A673 (cell line): ENCODE measurements at regions not wholly inside any gene's neighbourhood (a gene's known extent, or its start where the extent isn't known, plus 50 kb on each side); places are given as distances from the start of the nearest gene placed in this dataset.

ENCODE experiments used
- BruUV-seq: library from RNA; stranded (reverse); fragments of 400-500 nt; replicated peaks from 2 replicates; lab custom pipeline; 2021; lab: Mats Ljungman, UMichigan
- CTCF ChIA-PET: fragments of 300-600 bp; sonication (Branson Sonifier 250); formaldehyde crosslinking; loops from one replicate; lab custom pipeline; 2022; ENCODE audit warnings: antibody characterized with exemption; lab: Charles Lee
- POLR2A ChIA-PET: fragments of 300-600 bp; sonication (Branson Sonifier 250); formaldehyde crosslinking; loops from one replicate; lab custom pipeline; 2022; ENCODE audit warnings: antibody characterized with exemption; ENCODE audit not compliant: low non-redundant PET; lab: Charles Lee
- DNase-seq: peaks from one replicate; pipeline ENCODE4 v3.0.0-alpha.2; 2015; ENCODE audit warnings: low spot score
- H3K27ac ChIP-seq: fragments of 200-600 bp; sonication (generic); 2 replicates; pipeline ENCODE4 v1.5.1; 2016; ENCODE audit warnings: mixed run types, low read depth, mild to moderate bottlenecking, mixed read lengths, antibody characterized with exemption, low read length; ENCODE audit not compliant: poor library complexity, severe bottlenecking
- H3K27me3 ChIP-seq: fragments of 200-600 bp; sonication (generic); replicated peaks from 2 replicates; pipeline ENCODE4 v1.6.1; 2017; ENCODE audit warnings: mixed run types, low read depth, mild to moderate bottlenecking, mixed read lengths, antibody characterized with exemption, low read length; ENCODE audit not compliant: insufficient read depth, poor library complexity
- H3K36me3 ChIP-seq: fragments of 200-600 bp; sonication (generic); 2 replicates; pipeline ENCODE4 v1.6.1; 2016; ENCODE audit warnings: mixed run types, mild to moderate bottlenecking, mixed read lengths, antibody characterized with exemption, low read length; ENCODE audit not compliant: insufficient read depth, poor library complexity, severe bottlenecking
- H3K4me1 ChIP-seq: fragments of 200-600 bp; sonication (generic); 2 replicates; pipeline ENCODE4 v1.6.1; 2017; ENCODE audit warnings: mixed run types, mild to moderate bottlenecking, mixed read lengths, antibody characterized with exemption, low read length; ENCODE audit not compliant: insufficient read depth, poor library complexity, severe bottlenecking
- H3K4me3 ChIP-seq: fragments of 200-600 bp; sonication (generic); 2 replicates; pipeline ENCODE4 v1.5.1; 2016; ENCODE audit warnings: low read depth, mixed run types, mild to moderate bottlenecking, mixed read lengths, low read length; ENCODE audit not compliant: poor library complexity, severe bottlenecking
- H3K9me3 ChIP-seq: fragments of 200-600 bp; sonication (generic); 2 replicates; pipeline ENCODE4 v1.6.1; 2016; ENCODE audit warnings: mixed run types, low read depth, mild to moderate bottlenecking, mixed read lengths, antibody characterized with exemption, low read length; ENCODE audit not compliant: poor library complexity, severe bottlenecking
- CTCF ChIP-seq: fragments of 300-800, 200-600 bp; sonication (generic); conservative IDR thresholded peaks from 2 replicates; pipeline ENCODE4 v1.5.1; 2017; ENCODE audit warnings: low read depth, mild to moderate bottlenecking, antibody characterized with exemption, low read length, moderate library complexity, mixed read lengths
- EZH2 ChIP-seq: fragments of 200-600 bp; sonication (generic); IDR thresholded peaks from 2 replicates; pipeline ENCODE4 v1.6.1; 2017; ENCODE audit warnings: borderline replicate concordance, low read depth, mild to moderate bottlenecking, mixed read lengths, antibody characterized with exemption, low read length; ENCODE audit not compliant: poor library complexity, severe bottlenecking
- intact Hi-C: fragments of 100-400 bp; cut with micrococcal nuclease; formaldehyde crosslinking; loops from one replicate; pipeline ENCODE4 v1.10.0; 2022; ENCODE audit not compliant: unreplicated experiment

- H3K27me3 ChIP-seq = no peaks in the 10 kb centered on the region
- H3K4me1 ChIP-seq = peaks cover 18% of the 10 kb centered on the region
- TF ChIP-seq EZH2 = no peak
- no peak for TF ChIP-seq CTCF
- intact Hi-C loops = no loop called here
- no peaks in the 10 kb centered on the region for H3K9me3 ChIP-seq
- POLR2A ChIA-PET = no interaction called here
- CTCF ChIA-PET = no interaction called here
- BruUV-seq = no TSS peak
- H3K4me3 ChIP-seq = no peak overlapping the region
- no peak overlapping the region for H3K27ac ChIP-seq
- DNase-seq = no peak
- no peaks in the 10 kb centered on the region for H3K36me3 ChIP-seq
Observed at GRCh38 chr3:117880638-117881037, 1154.0 kb downstream of the IGSF11 start.

GRCh38 chr3:117881210-117881609, 1153.4 kb downstream of the IGSF11 start:
- no peak overlapping the region for H3K27ac ChIP-seq
- intact Hi-C loops = no loop called here
- no TSS peak for BruUV-seq
- H3K4me1 ChIP-seq = peaks cover 22% of the 10 kb centered on the region
- no peaks in the 10 kb centered on the region for H3K36me3 ChIP-seq
- H3K4me3 ChIP-seq = no peak overlapping the region
- TF ChIP-seq EZH2 (no peak), CTCF (no peak)
- H3K9me3 ChIP-seq = no peaks in the 10 kb centered on the region
- POLR2A ChIA-PET = no interaction called here
- CTCF ChIA-PET = no interaction called here
- no peak for DNase-seq
- no peaks in the 10 kb centered on the region for H3K27me3 ChIP-seq

- TF ChIP-seq EZH2 (no peak), CTCF (no peak)
- CTCF ChIA-PET = no interaction called here
- H3K36me3 ChIP-seq = no peaks in the 10 kb centered on the region
- H3K4me3 ChIP-seq = no peak overlapping the region
- H3K4me1 ChIP-seq = peaks cover 28% of the 10 kb centered on the region
- intact Hi-C loops = no loop called here
- POLR2A ChIA-PET = no interaction called here
- no TSS peak for BruUV-seq
- no peaks in the 10 kb centered on the region for H3K9me3 ChIP-seq
- peak; percentile 94 for DNase-seq
- no peaks in the 10 kb centered on the region for H3K27me3 ChIP-seq
- H3K27ac ChIP-seq = peak overlapping the region; percentile 19
Observed at GRCh38 chr3:117885011-117885441, 1149.6 kb downstream of the IGSF11 start.
